Germinal center (tissue), 1 donor: ENCODE measurements at regions not wholly inside any gene's neighbourhood (a gene's known extent, or its start where the extent isn't known, plus 50 kb on each side); places are given as distances from the start of the nearest gene placed in this dataset.

Source experiments
- DNase-seq: peaks from one replicate; pipeline ENCODE4 v3.0.0; 2012; ENCODE audit warnings: mixed read lengths, low spot score

DNA sequence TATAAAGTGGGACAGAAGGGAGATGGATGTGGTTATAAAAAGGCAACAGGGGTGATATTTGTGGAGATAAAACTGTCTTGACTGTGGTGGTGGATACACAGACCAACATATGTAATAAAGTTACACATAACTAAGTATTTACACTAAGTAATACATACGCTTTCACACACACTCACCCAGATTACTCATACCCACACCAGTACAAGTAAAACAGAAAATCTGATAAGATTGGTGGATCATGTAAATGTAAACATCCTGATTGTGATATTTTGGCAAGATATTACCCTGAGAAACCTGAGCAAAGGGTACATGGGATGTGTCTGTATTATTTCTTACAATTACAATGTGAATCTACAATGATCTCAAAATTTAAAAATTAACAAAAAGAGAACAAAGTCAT lies 53.3 kb upstream of the SLIT3 start:
- no peak for DNase-seq

DNA sequence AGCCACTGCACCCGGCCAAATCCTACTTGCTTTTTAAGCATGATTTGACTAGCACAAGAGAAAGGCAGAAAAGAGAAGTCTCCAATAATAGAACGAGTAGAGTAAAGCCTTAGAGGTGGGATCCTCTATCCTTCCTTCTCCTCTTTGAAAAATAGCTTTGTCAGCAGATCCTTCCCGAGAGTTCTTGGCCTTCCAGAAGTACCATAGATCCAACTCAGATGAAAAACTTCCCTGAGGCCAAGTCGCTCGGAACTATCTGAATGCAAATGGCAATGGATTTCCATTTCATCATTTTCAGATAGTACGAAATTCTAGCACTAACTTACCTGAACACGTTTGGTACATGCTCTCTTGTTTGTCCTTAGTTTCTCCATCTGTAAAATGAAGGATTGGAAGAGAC lies 52.0 kb upstream of the SLIT3 start:
- no peak for DNase-seq

DNA sequence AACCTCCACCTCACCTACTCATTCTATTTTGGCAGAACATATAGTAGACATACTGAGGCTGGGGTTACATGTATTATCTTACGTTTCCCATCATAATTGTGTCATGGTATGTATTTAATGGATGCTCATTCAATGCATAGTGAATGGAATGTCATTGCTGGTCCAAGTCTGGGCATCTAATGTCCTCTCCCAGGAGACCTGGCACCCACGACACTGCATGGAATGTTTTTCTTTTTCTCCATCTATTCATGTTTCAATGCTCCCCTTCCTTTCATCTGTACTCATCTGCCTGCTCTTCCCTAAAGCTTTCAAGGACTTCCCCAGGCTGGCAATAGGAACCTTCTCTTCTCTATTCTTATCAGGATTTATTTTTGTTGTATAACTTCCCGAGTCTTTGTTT lies 50.8 kb upstream of the SLIT3 start:
- DNase-seq: no peak

DNA sequence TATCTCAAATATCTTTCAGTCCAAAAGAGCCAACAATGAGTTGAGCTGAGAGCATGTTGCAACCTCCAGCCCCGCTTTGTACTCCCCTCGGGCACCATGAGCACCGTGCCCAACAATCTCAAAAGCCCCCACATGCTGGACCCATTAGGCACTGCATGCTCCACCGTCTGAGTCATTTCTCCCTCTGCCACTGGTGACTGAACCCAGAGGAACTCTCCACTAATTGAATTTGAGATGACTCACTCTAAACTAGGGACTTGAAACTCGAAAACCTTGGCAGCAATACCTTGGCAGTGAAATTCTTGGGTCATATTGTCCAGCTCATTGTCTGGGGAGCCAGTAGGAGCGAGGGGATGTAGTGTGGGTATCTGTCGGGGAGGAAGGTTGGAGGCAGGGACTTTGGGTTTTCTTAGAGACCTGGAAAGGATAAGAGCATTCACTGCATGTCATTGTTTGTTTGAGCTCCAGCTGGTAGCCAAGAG lies 49.9 kb upstream of the SLIT3 start:
- no peak for DNase-seq
